Breast epithelium (tissue), 3 donors: ENCODE measurements at regions not wholly inside any gene's neighbourhood (a gene's known extent, or its start where the extent isn't known, plus 50 kb on each side); places are given as distances from the start of the nearest gene placed in this dataset.

Experiments used
- CTCF ChIP-seq, 3 donors: fragments of 450-650 bp; IDR thresholded peaks; one replicate each; pipeline ENCODE4 v1.5.1; 2016 to 2017; ENCODE audit warnings: antibody characterized with exemption in 3 of 3, mild to moderate bottlenecking in 3 of 3, moderate library complexity in 3 of 3
- POLR2A ChIP-seq: fragments of 450-650 bp; IDR thresholded peaks from one replicate; pipeline ENCODE4 v1.6.1; 2016; ENCODE audit warnings: antibody characterized with exemption, mild to moderate bottlenecking, moderate library complexity
- POLR2AphosphoS5 ChIP-seq, 3 donors: sonication (generic); formaldehyde crosslinking; IDR thresholded peaks; one replicate each; pipeline ENCODE4 v1.6.1; 2017; ENCODE audit warnings: antibody characterized with exemption in 3 of 3

- TF ChIP-seq CTCF (IDR thresholded peaks at IDR 0.05) (no peak), POLR2A (no peak), POLR2AphosphoS5 (IDR thresholded peaks at IDR 0.05) (no peak)
Measured at GRCh38 chr2:122750095-122750494, 994.6 kb downstream of the TSN start.
